ENCODE measurements at regions not wholly inside any gene's neighbourhood (a gene's known extent, or its start where the extent isn't known, plus 50 kb on each side); places are given as distances from the start of the nearest gene placed in this dataset.

DNA sequence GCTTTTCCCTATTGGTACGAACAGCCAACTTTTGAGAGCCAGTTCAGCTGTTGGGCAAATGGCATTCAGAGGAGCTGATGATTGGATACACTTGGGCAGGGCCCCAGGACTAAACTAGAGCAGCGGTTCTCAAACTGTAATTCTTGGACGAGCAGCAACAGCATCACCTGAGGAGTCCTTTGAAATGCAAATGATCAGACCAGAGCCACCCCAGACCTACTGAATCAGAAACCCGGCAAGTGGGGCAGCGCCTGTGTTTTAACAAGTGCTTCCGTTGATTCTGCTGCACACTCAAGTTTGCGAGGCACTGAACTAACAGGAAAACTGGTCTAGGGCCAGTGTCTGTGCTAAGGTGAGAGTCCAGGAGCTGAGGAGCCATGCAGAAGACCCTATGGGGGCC lies 239.7 kb downstream of the UACA start:
- intact Hi-C loops (cut with DNase I) = no loop called here
- TF ChIP-seq, protein P1, sequence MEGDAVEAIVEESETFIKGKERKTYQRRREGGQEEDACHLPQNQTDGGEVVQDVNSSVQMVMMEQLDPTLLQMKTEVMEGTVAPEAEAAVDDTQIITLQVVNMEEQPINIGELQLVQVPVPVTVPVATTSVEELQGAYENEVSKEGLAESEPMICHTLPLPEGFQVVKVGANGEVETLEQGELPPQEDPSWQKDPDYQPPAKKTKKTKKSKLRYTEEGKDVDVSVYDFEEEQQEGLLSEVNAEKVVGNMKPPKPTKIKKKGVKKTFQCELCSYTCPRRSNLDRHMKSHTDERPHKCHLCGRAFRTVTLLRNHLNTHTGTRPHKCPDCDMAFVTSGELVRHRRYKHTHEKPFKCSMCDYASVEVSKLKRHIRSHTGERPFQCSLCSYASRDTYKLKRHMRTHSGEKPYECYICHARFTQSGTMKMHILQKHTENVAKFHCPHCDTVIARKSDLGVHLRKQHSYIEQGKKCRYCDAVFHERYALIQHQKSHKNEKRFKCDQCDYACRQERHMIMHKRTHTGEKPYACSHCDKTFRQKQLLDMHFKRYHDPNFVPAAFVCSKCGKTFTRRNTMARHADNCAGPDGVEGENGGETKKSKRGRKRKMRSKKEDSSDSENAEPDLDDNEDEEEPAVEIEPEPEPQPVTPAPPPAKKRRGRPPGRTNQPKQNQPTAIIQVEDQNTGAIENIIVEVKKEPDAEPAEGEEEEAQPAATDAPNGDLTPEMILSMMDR (IDR thresholded peaks at IDR 0.05) = no peak
- H3K9me3 ChIP-seq = no peaks in the 10 kb centered on the region
- H3K27me3 ChIP-seq = no peaks in the 10 kb centered on the region
- H3K36me3 ChIP-seq = no peaks in the 10 kb centered on the region
- H3K4me1 ChIP-seq = peaks cover 4 to 23% of the 10 kb centered on the region in 2 donors
- H3K4me3 ChIP-seq = no peak overlapping the region
- H3K27ac ChIP-seq = no peak overlapping the region
- ATAC-seq (no peak), DNase-seq (peak in 1 of 4 donors; percentile 9)

DNA sequence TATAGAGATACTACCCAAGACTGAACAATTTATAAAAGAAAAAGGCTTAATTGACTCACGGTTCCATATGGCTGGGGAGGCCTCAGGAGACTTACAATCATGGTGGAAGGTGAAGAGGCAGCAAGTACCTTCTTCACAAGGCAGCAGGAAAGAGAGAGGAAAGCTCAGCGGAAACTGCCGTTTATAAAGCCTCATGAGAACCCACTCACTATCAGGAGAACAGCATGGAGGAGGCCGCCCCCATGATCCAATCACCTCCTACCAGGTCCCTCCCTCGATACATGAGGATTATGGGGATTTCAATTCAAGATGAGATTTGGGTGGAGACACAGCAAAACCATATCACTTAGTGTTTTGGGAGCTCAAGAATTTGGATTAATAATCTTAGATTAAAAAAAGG lies 240.2 kb downstream of the UACA start:
- Histone ChIP-seq H3K36me3 (no peaks in the 10 kb centered on the region), H3K9me3 (no peaks in the 10 kb centered on the region), H3K4me1 (peaks cover 0 to 19% of the 10 kb centered on the region in 2 donors), H3K4me3 (no peak overlapping the region), H3K27ac (no peak overlapping the region), H3K27me3 (no peaks in the 10 kb centered on the region)
- DNase-seq = no peak
- TF ChIP-seq, protein P1 (IDR thresholded peaks at IDR 0.05) = no peak
- ATAC-seq = no peak
- intact Hi-C loops (cut with DNase I) = no loop called here

GRCh38 chr15:70522323-70522966 lies 240.9 kb downstream of the UACA start:
- ATAC-seq (no peak), DNase-seq (no peak)
- H3K36me3 ChIP-seq = no peaks in the 10 kb centered on the region
- H3K4me3 ChIP-seq = no peak overlapping the region
- peaks cover 0 to 12% of the 10 kb centered on the region in 2 donors for H3K4me1 ChIP-seq
- TF ChIP-seq, protein P1 (IDR thresholded peaks at IDR 0.05) = no peak
- intact Hi-C loops (cut with DNase I) = no loop called here
- H3K9me3 ChIP-seq = no peaks in the 10 kb centered on the region
- no peak overlapping the region for H3K27ac ChIP-seq
- H3K27me3 ChIP-seq = no peaks in the 10 kb centered on the region

DNA sequence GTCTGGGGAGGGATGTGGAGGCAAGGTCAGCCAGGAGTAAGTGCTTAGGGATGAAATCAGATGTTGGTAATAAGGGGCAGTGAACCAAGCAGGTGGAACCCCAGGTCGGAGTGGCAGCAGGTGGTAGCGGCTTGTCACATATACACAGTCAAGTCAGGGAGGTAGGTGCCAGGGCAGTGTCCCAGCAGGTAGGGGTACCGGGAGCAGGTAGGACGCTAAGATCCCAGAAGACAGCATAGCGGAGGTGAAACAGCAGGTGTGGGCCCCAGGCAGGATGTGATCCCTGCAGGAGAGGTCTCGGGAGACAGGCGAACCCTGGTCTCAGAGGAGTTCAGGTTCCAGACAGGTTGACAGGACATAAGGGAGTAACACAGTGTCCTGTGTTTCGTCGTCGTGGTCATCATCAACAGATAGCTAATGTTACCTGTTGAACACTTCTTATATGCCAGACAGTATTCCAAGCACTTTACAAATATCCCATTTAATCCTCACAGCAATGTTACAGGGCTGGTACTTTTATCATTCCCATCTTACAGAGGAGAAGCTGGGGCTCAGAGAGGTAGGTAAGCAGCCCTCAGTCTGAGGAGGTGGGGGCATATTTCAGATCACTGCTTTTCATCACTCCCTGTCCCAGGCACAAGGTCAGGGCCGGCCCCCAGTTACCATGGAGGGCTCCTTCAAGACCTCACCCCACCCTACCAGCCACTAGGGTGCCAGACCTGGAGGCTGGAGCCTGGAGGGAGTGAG lies 241.6 kb downstream of the UACA start:
- intact Hi-C loops (cut with DNase I) = no loop called here
- no peak for ATAC-seq
- Histone ChIP-seq H3K9me3 (no peaks in the 10 kb centered on the region), H3K27ac (no peak overlapping the region), H3K36me3 (no peaks in the 10 kb centered on the region), H3K4me3 (no peak overlapping the region), H3K4me1 (peaks cover 0 to 8% of the 10 kb centered on the region in 2 donors), H3K27me3 (no peaks in the 10 kb centered on the region)
- TF ChIP-seq, protein P1 (IDR thresholded peaks at IDR 0.05) = no peak
- peak in 1 of 4 donors; percentile 12 for DNase-seq

- no peaks in the 10 kb centered on the region for H3K27me3 ChIP-seq
- TF ChIP-seq, protein P1 (IDR thresholded peaks at IDR 0.05) = no peak
- ATAC-seq = no peak
- intact Hi-C loops (cut with DNase I) = no loop called here
- no peaks in the 10 kb centered on the region for H3K9me3 ChIP-seq
- H3K4me1 ChIP-seq = no peaks in the 10 kb centered on the region
- peak in 1 of 4 donors; percentile 5 for DNase-seq
- no peak overlapping the region for H3K4me3 ChIP-seq
- no peak overlapping the region for H3K27ac ChIP-seq
- no peaks in the 10 kb centered on the region for H3K36me3 ChIP-seq
These were observed 243.7 kb downstream of the UACA start for GRCh38 chr15:70519616-70520015.
